ENCODE measurements at regions not wholly inside any gene's neighbourhood (a gene's known extent, or its start where the extent isn't known, plus 50 kb on each side); places are given as distances from the start of the nearest gene placed in this dataset.

DNA sequence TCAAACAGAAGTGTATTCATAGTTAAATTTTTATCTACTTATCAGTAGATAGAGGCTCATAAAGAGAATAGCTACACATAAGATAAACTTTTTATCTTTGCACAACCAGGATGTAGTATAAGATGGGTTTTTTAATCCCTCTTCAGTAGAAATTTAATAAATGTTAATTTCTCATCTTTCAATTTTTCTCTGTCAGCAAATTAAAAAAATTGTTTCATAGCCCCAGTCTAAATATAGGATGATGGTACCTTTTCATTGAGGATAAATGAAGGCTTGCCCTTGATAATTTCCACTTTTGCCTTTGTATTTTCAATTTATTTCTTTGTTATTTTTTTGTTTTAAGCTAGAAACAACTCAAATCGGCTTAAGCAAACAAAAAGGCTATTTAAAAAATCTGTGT lies 251.2 kb upstream of the NOX3 start:
- Histone ChIP-seq H3K4me1 (ENCODE audit: control insufficient read depth, insufficient read depth, low read length) (no peaks in the 10 kb centered on the region), H3K27ac (ENCODE audit: low read length) (no peak overlapping the region), H3K27me3 (ENCODE audit: control insufficient read depth, insufficient read depth) (no peaks in the 10 kb centered on the region), H3K9me3 (ENCODE audit: control insufficient read depth, low read length) (no peaks in the 10 kb centered on the region), H3K4me3 (ENCODE audit: low read length) (no peak overlapping the region)
- 93% methylated on average over 1 of the region's 1 CpG for WGBS
- intact Hi-C loops (cut with DNase I) = no loop called here
- DNase-seq (no peak), ATAC-seq (no peak)

DNA sequence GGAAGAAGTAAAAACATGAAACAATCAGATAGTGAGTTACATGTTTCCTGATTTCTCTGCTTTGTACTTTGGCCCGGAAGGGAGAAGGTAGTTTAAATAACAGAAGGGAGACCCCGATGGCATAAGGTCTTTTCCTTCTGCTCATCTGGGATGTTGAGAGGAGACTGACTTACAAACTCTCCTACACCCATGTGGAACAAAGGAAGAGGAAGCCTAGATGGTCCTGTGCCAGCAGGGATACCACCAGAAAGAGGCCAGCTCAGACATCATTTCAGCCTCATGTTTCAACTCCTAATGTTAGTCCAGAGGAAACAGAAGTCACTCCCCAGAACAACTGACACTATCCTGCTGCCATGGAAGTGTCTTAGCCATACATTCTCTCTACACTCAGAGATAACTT lies 250.7 kb upstream of the NOX3 start:
- DNase-seq (no peak), ATAC-seq (peak in 1 of 2 donors; percentile 71)
- no peaks in the 10 kb centered on the region for H3K9me3 ChIP-seq (ENCODE audit: control insufficient read depth, low read length)
- no peaks in the 10 kb centered on the region for H3K27me3 ChIP-seq (ENCODE audit: control insufficient read depth, insufficient read depth)
- 62% methylated on average over 2 of the region's 2 CpGs for WGBS
- intact Hi-C loops (cut with DNase I) = no loop called here
- H3K4me3 ChIP-seq (ENCODE audit: low read length) = no peak overlapping the region
- no peak overlapping the region for H3K27ac ChIP-seq (ENCODE audit: low read length)
- H3K4me1 ChIP-seq (ENCODE audit: control insufficient read depth, insufficient read depth, low read length) = no peaks in the 10 kb centered on the region

GRCh38 chr6:155701342-155701741 lies 245.7 kb upstream of the NOX3 start:
- intact Hi-C loops (cut with DNase I) = no loop called here
- Histone ChIP-seq H3K27ac (ENCODE audit: low read length) (no peak overlapping the region), H3K4me1 (ENCODE audit: control insufficient read depth, insufficient read depth, low read length) (peaks cover 2% of the 10 kb centered on the region), H3K27me3 (ENCODE audit: control insufficient read depth, insufficient read depth) (no peaks in the 10 kb centered on the region), H3K9me3 (ENCODE audit: control insufficient read depth, low read length) (no peaks in the 10 kb centered on the region), H3K4me3 (ENCODE audit: low read length) (no peak overlapping the region)
- WGBS = 44% methylated on average over 6 of the region's 6 CpGs
- DNase-seq = no peak
- no peak for ATAC-seq

- ATAC-seq (no peak), DNase-seq (no peak)
- Histone ChIP-seq H3K4me3 (ENCODE audit: low read length) (no peak overlapping the region), H3K27ac (ENCODE audit: low read length) (no peak overlapping the region), H3K9me3 (ENCODE audit: control insufficient read depth, low read length) (no peaks in the 10 kb centered on the region), H3K27me3 (ENCODE audit: control insufficient read depth, insufficient read depth) (no peaks in the 10 kb centered on the region), H3K4me1 (ENCODE audit: control insufficient read depth, insufficient read depth, low read length) (peaks cover 2% of the 10 kb centered on the region)
- intact Hi-C loops (cut with DNase I) = no loop called here
- 95% methylated on average over 7 of the region's 7 CpGs for WGBS
Observed at GRCh38 chr6:155695495-155695894, 239.9 kb upstream of the NOX3 start.

- no peak overlapping the region for H3K27ac ChIP-seq (ENCODE audit: low read length)
- H3K27me3 ChIP-seq (ENCODE audit: control insufficient read depth, insufficient read depth) = no peaks in the 10 kb centered on the region
- no peak overlapping the region for H3K4me3 ChIP-seq (ENCODE audit: low read length)
- no peaks in the 10 kb centered on the region for H3K9me3 ChIP-seq (ENCODE audit: control insufficient read depth, low read length)
- ATAC-seq (no peak), DNase-seq (no peak)
- intact Hi-C loops (cut with DNase I) = no loop called here
- peaks cover 2% of the 10 kb centered on the region for H3K4me1 ChIP-seq (ENCODE audit: control insufficient read depth, insufficient read depth, low read length)
- 91% methylated on average over 3 of the region's 3 CpGs for WGBS
Observed at GRCh38 chr6:155694419-155694790, 238.8 kb upstream of the NOX3 start.

DNA sequence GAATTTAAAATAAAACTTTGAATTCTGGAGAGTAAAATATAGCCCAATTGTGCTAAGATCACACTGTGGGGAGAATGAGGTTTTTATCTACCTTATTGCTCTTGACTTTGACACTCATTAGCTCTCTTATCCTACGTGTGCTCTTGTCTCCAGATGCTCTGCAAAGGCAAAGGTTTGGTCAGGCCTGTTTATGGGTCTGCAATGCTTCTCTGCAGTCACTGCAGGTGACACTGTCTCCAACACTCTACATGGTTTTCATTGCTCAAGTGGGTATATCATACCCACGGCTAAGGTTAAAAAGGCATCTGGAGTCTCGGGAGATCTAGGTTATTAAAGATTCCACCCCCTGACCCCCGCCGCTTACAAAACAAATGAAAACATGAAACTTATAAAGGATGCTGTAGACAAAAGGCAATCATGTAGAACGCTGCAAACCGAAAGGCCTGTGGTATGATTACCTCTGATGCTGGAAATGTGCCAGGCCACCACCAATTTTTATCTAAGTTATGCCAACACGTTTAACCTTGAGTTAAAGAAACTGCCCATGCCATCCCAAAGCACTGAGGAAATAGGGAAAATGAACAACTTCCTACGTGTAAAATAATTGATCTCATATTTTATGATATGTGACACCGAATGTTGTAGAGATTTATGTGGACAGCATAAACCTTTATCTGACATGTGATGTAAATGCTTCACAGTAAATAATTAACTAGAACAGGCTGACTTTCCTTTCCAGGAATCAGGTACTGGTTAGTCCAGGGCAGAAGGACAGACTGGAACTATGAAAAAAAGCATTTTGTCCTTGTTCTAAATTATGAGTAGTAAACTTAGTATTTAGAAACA lies 238.2 kb upstream of the NOX3 start:
- Histone ChIP-seq H3K27me3 (ENCODE audit: control insufficient read depth, insufficient read depth) (no peaks in the 10 kb centered on the region), H3K9me3 (ENCODE audit: control insufficient read depth, low read length) (no peaks in the 10 kb centered on the region), H3K4me1 (ENCODE audit: control insufficient read depth, insufficient read depth, low read length) (peaks cover 2% of the 10 kb centered on the region), H3K4me3 (ENCODE audit: low read length) (no peak overlapping the region), H3K27ac (ENCODE audit: low read length) (no peak overlapping the region)
- DNase-seq (no peak), ATAC-seq (no peak)
- intact Hi-C loops (cut with DNase I) = no loop called here
- WGBS = 78% methylated on average over 10 of the region's 10 CpGs

- H3K4me1 ChIP-seq (ENCODE audit: control insufficient read depth, insufficient read depth, low read length) = no peaks in the 10 kb centered on the region
- no peak overlapping the region for H3K4me3 ChIP-seq (ENCODE audit: low read length)
- H3K27me3 ChIP-seq (ENCODE audit: control insufficient read depth, insufficient read depth) = no peaks in the 10 kb centered on the region
- no peaks in the 10 kb centered on the region for H3K9me3 ChIP-seq (ENCODE audit: control insufficient read depth, low read length)
- 60% methylated on average over 3 of the region's 3 CpGs for WGBS
- DNase-seq = no peak
- no peak for ATAC-seq
- H3K27ac ChIP-seq (ENCODE audit: low read length) = no peak overlapping the region
- intact Hi-C loops (cut with DNase I) = no loop called here
Observed at GRCh38 chr6:155690820-155691219, 235.2 kb upstream of the NOX3 start.

DNA sequence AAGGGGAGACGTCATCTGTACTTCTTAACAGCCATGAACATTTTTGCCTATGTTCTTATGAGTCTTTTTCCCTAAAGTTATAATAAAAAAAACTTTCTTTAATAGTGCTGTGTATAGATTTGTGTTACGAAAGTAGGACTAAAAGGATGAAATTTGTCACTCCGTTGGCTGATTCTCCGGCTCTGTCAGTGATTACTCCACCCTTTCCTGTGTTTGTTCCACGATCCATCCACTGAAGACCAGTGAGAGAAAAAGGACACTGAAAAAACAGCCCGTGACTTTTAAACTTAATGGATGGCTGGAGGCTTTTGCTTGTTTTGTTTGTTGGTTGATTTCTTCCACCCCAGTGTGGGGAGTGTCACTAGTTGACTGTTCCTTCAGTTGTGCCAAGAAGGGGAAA lies 232.0 kb upstream of the NOX3 start:
- no peaks in the 10 kb centered on the region for H3K9me3 ChIP-seq (ENCODE audit: control insufficient read depth, low read length)
- peak in 1 of 2 donors; percentile 67 for ATAC-seq
- no peaks in the 10 kb centered on the region for H3K4me1 ChIP-seq (ENCODE audit: control insufficient read depth, insufficient read depth, low read length)
- no peaks in the 10 kb centered on the region for H3K27me3 ChIP-seq (ENCODE audit: control insufficient read depth, insufficient read depth)
- DNase-seq = no peak
- WGBS = 66% methylated on average over 6 of the region's 6 CpGs
- H3K4me3 ChIP-seq (ENCODE audit: low read length) = no peak overlapping the region
- intact Hi-C loops (cut with DNase I) = no loop called here
- no peak overlapping the region for H3K27ac ChIP-seq (ENCODE audit: low read length)

- ATAC-seq = no peak
Observed at GRCh38 chr6:155684416-155685196, 229.0 kb upstream of the NOX3 start.

GRCh38 chr6:155678361-155678760 lies 222.7 kb upstream of the NOX3 start:
- Histone ChIP-seq H3K4me3 (ENCODE audit: low read length) (no peak overlapping the region), H3K27me3 (ENCODE audit: control insufficient read depth, insufficient read depth) (peaks cover 3% of the 10 kb centered on the region), H3K4me1 (ENCODE audit: control insufficient read depth, insufficient read depth, low read length) (no peaks in the 10 kb centered on the region), H3K9me3 (ENCODE audit: control insufficient read depth, low read length) (no peaks in the 10 kb centered on the region), H3K27ac (ENCODE audit: low read length) (no peak overlapping the region)
- intact Hi-C loops (cut with DNase I) = no loop called here
- ATAC-seq (no peak), DNase-seq (no peak)
- WGBS = 69% methylated on average over 3 of the region's 3 CpGs

More at GRCh38 chr6:155684416-155685196, 229.0 kb upstream of the NOX3 start:
- H3K9me3 ChIP-seq (ENCODE audit: control insufficient read depth, low read length) = no peaks in the 10 kb centered on the region
- H3K4me3 ChIP-seq (ENCODE audit: low read length) = no peak overlapping the region
- intact Hi-C loops (cut with DNase I) = no loop called here
- no peak overlapping the region for H3K27ac ChIP-seq (ENCODE audit: low read length)
- H3K4me1 ChIP-seq (ENCODE audit: control insufficient read depth, insufficient read depth, low read length) = no peaks in the 10 kb centered on the region
- DNase-seq = no peak
- WGBS = 73% methylated on average over 5 of the region's 5 CpGs
- peaks cover 2% of the 10 kb centered on the region for H3K27me3 ChIP-seq (ENCODE audit: control insufficient read depth, insufficient read depth)

GRCh38 chr6:155676346-155676745 lies 220.7 kb upstream of the NOX3 start:
- WGBS = 39% methylated on average over 2 of the region's 2 CpGs
- H3K4me1 ChIP-seq (ENCODE audit: control insufficient read depth, insufficient read depth, low read length) = no peaks in the 10 kb centered on the region
- no peak overlapping the region for H3K4me3 ChIP-seq (ENCODE audit: low read length)
- peaks cover 3% of the 10 kb centered on the region for H3K27me3 ChIP-seq (ENCODE audit: control insufficient read depth, insufficient read depth)
- H3K9me3 ChIP-seq (ENCODE audit: control insufficient read depth, low read length) = no peaks in the 10 kb centered on the region
- ATAC-seq = no peak
- intact Hi-C loops (cut with DNase I) = no loop called here
- H3K27ac ChIP-seq (ENCODE audit: low read length) = no peak overlapping the region
- DNase-seq = no peak
